ENCODE measurements at regions not wholly inside any gene's neighbourhood (a gene's known extent, or its start where the extent isn't known, plus 50 kb on each side); places are given as distances from the start of the nearest gene placed in this dataset.
A peak's percentile ranks its signal among the peaks of the same experiment; 100 is the strongest.

GRCh38 chr9:99441829-99442228, 219.7 kb downstream of the SEC61B start:
- Histone ChIP-seq H3K4me1 (ENCODE audit: control insufficient read depth in 1 of 2, low read depth in 2 of 2) (peaks cover 6 to 16% of the 10 kb centered on the region in 2 donors), H3K27me3 (replicated peaks; ENCODE audit: insufficient read depth) (no peaks in the 10 kb centered on the region), H3K9me3 (no peaks in the 10 kb centered on the region), H3K27ac (no peak overlapping the region), H3K4me3 (no peak overlapping the region), H3K36me3 (no peaks in the 10 kb centered on the region)
- no peak for ATAC-seq (ENCODE audit: insufficient number of reproducible peaks, low FRiP score, low read depth)
- no peak for DNase-seq (ENCODE audit: low spot score)
- TF ChIP-seq CTCF (IDR thresholded peaks at IDR 0.05) = no peak

- peaks cover 6 to 16% of the 10 kb centered on the region in 2 donors for H3K4me1 ChIP-seq (ENCODE audit: control insufficient read depth in 1 of 2, low read depth in 2 of 2)
- no peaks in the 10 kb centered on the region for H3K36me3 ChIP-seq
- DNase-seq (ENCODE audit: low spot score) (peak; percentile 18), ATAC-seq (ENCODE audit: insufficient number of reproducible peaks, low FRiP score, low read depth) (peak; percentile 72)
- peak overlapping the region; percentile 16 to 29 for H3K27ac ChIP-seq
- no peak overlapping the region for H3K4me3 ChIP-seq
- H3K27me3 ChIP-seq (replicated peaks; ENCODE audit: insufficient read depth) = no peaks in the 10 kb centered on the region
- no peak for TF ChIP-seq CTCF (IDR thresholded peaks at IDR 0.05)
- H3K9me3 ChIP-seq = no peaks in the 10 kb centered on the region
Observed at GRCh38 chr9:99445371-99445891, 223.3 kb downstream of the SEC61B start.

GRCh38 chr9:99445920-99446319, 223.8 kb downstream of the SEC61B start:
- H3K27ac ChIP-seq = peak overlapping the region; percentile 16 to 29
- ATAC-seq (ENCODE audit: insufficient number of reproducible peaks, low FRiP score, low read depth) = peak; percentile 4

GRCh38 chr9:99447951-99448350, 225.9 kb downstream of the SEC61B start:
- peaks cover 6 to 28% of the 10 kb centered on the region in 2 donors for H3K4me1 ChIP-seq (ENCODE audit: control insufficient read depth in 1 of 2, low read depth in 2 of 2)
- DNase-seq (ENCODE audit: low spot score) (no peak), ATAC-seq (ENCODE audit: insufficient number of reproducible peaks, low FRiP score, low read depth) (no peak)
- no peaks in the 10 kb centered on the region for H3K9me3 ChIP-seq
- H3K4me3 ChIP-seq = no peak overlapping the region
- no peak overlapping the region for H3K27ac ChIP-seq
- H3K36me3 ChIP-seq = no peaks in the 10 kb centered on the region
- TF ChIP-seq CTCF (IDR thresholded peaks at IDR 0.05) = no peak
- H3K27me3 ChIP-seq (replicated peaks; ENCODE audit: insufficient read depth) = no peaks in the 10 kb centered on the region

More at GRCh38 chr9:99445920-99446319, 223.8 kb downstream of the SEC61B start:
- TF ChIP-seq CTCF (IDR thresholded peaks at IDR 0.05) = no peak
- Histone ChIP-seq H3K36me3 (no peaks in the 10 kb centered on the region), H3K9me3 (no peaks in the 10 kb centered on the region), H3K4me1 (ENCODE audit: control insufficient read depth in 1 of 2, low read depth in 2 of 2) (peaks cover 6 to 19% of the 10 kb centered on the region in 2 donors), H3K27me3 (replicated peaks; ENCODE audit: insufficient read depth) (no peaks in the 10 kb centered on the region), H3K4me3 (no peak overlapping the region)
- DNase-seq (ENCODE audit: low spot score) = no peak

DNA sequence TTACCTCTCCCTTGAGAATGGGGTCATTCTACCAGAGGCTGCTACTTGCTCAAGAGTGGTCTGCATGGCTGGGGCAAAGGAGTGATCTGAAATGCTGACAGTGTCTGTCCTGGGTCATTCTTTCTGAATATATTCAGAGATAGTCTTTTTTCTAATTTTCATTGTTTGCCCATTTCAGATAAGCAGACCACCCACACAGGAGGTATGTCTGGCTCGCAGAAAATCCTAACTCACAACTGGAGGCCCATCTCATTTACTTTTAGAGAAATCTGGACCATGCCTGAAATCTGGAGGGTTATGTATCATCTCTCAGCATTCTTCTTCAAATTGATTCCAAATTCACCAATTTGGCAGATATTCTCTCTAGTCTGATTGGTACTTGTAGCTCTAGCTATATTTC, 227.6 kb downstream of the SEC61B start:
- Histone ChIP-seq H3K36me3 (no peaks in the 10 kb centered on the region), H3K4me3 (no peak overlapping the region), H3K27me3 (replicated peaks; ENCODE audit: insufficient read depth) (no peaks in the 10 kb centered on the region), H3K4me1 (ENCODE audit: control insufficient read depth in 1 of 2, low read depth in 2 of 2) (peaks cover 6 to 28% of the 10 kb centered on the region in 2 donors), H3K9me3 (no peaks in the 10 kb centered on the region), H3K27ac (no peak overlapping the region)
- ATAC-seq (ENCODE audit: insufficient number of reproducible peaks, low FRiP score, low read depth) (no peak), DNase-seq (ENCODE audit: low spot score) (no peak)
- no peak for TF ChIP-seq CTCF (IDR thresholded peaks at IDR 0.05)
